Pancreas (tissue), 10 donors: ENCODE measurements at regions not wholly inside any gene's neighbourhood (a gene's known extent, or its start where the extent isn't known, plus 50 kb on each side); places are given as distances from the start of the nearest gene placed in this dataset.

Experiments
- ATAC-seq, 4 donors: fragments of 200-7000 bp; cut with Tn5 transposase; one replicate each; pipeline versions ENCODE4 v1.8.0 to v1.9.1; 2020; ENCODE audit warnings: mild to moderate bottlenecking in 4 of 4, moderate library complexity in 4 of 4
- DNase-seq, 6 donors: peaks; one replicate each; pipeline ENCODE4 v3.0.0-alpha.2; 2020
- FAIRE-seq: peaks from 2 replicates; lab custom pipeline; 2012; peaks lifted over from hg19 to GRCh38; lab: Jason Lieb, UNC
- H3K27ac ChIP-seq, 4 donors: fragments of 200-600 bp; sonication (generic); 1 replicate in 3 of 4; 2 replicates in 1 of 4; pipeline versions ENCODE4 v1.5.0 to v1.8.0; 2020
- H3K27me3 ChIP-seq, 4 donors: fragments of 200-600 bp; one replicate each; pipeline ENCODE4 v1.8.0; 2021
- H3K36me3 ChIP-seq, 3 donors: fragments of 200-600 bp; sonication (generic) in 1 of 3; one replicate each; pipeline versions ENCODE4 v1.5.0 to v1.8.0; 2020 to 2021
- H3K4me1 ChIP-seq, 3 donors: fragments of 200-600 bp; one replicate each; pipeline ENCODE4 v1.8.0; 2021
- H3K4me3 ChIP-seq, 4 donors: fragments of 200-600 bp; sonication (generic) in 2 of 4; one replicate each; pipeline versions ENCODE4 v1.5.0 to v1.8.0; 2020 to 2021
- H3K9me3 ChIP-seq, 4 donors: fragments of 200-600 bp; one replicate each; pipeline ENCODE4 v1.8.0; 2021
- WGBS, 2 donors: extraction: QIAGEN DNeasy Blood & Tissue Kit; methylation state at CpG; one replicate each; pipeline ENCODE4 v1.1.7; 2013; 5-methylcytosine and 5-hydroxymethylcytosine counted together
- intact Hi-C, 3 donors: fragments of 100-400 bp; cut with DNase I; formaldehyde crosslinking; loops; one replicate each; pipeline versions ENCODE4 v1.11.1 to v1.14.2; 2022
- TF ChIP-seq, protein P1 (sequence below), 4 donors: fragments of 200-600 bp; sonication (generic) in 3 of 4; IDR thresholded peaks; one replicate each; pipeline versions ENCODE4 v1.5.0 to v1.8.0; 2021; ENCODE audit warnings: antibody characterized with exemption in 4 of 4
- donor health status: healthy with polysubstance abuse.
- donor health status: DM: no; HTN: no; CAD: no; lungs with moderate emphysema.
- donor health status: DM: no; HTN: no; CAD: no.
- donor health status: control.
- donor health status: control.
- donor health status: Bipolar disorder and iron deficiency.
- donor health status: DM: yes; HTN: yes; CAD: no.
- donor health status: DM: no; HTN: no; CAD: no.
- donor health status: DM: no; HTN: no; CAD: no.
- donor health status: DM: yes; HTN: yes; CAD: no.

DNA sequence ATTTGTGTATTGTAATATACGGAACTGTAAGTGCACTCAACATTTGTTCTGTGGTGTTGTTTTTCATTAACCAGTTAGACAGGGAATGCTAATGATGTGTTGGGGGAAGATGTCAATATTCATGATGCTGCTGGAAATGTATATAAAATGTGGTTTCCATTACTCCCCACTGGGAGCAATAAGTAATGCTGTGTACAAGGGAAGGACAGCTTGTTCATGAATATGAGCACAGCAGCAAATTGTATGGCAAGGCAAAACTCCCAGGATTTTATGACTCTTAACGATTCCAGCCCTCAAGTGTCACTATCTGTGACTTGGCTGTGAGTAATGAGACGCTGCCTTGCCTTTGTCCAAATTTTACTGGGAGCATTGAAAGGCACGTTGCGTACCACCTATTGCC is 312.4 kb upstream of the DDX18 start:
- H3K27me3 ChIP-seq, result no peaks in the 10 kb centered on the region
- H3K27ac ChIP-seq, result no peak overlapping the region
- ATAC-seq, result no peak
- intact Hi-C loops, result no loop called here
- TF ChIP-seq, protein P1, sequence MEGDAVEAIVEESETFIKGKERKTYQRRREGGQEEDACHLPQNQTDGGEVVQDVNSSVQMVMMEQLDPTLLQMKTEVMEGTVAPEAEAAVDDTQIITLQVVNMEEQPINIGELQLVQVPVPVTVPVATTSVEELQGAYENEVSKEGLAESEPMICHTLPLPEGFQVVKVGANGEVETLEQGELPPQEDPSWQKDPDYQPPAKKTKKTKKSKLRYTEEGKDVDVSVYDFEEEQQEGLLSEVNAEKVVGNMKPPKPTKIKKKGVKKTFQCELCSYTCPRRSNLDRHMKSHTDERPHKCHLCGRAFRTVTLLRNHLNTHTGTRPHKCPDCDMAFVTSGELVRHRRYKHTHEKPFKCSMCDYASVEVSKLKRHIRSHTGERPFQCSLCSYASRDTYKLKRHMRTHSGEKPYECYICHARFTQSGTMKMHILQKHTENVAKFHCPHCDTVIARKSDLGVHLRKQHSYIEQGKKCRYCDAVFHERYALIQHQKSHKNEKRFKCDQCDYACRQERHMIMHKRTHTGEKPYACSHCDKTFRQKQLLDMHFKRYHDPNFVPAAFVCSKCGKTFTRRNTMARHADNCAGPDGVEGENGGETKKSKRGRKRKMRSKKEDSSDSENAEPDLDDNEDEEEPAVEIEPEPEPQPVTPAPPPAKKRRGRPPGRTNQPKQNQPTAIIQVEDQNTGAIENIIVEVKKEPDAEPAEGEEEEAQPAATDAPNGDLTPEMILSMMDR (IDR thresholded peaks at IDR 0.05), result no peak
- no peak for DNase-seq
- H3K9me3 ChIP-seq, result no peaks in the 10 kb centered on the region
- no peaks in the 10 kb centered on the region for H3K4me1 ChIP-seq
- no peak for FAIRE-seq
- no peak overlapping the region for H3K4me3 ChIP-seq
- no peaks in the 10 kb centered on the region for H3K36me3 ChIP-seq
- WGBS, 2 donors, result 48 to 52% methylated on average over 5 of the region's 5 CpGs

GRCh38 chr2:117512307-117512706 is 302.2 kb upstream of the DDX18 start:
- intact Hi-C loops, result no loop called here
- Histone ChIP-seq H3K27me3 (no peaks in the 10 kb centered on the region), H3K4me3 (no peak overlapping the region), H3K4me1 (no peaks in the 10 kb centered on the region), H3K36me3 (no peaks in the 10 kb centered on the region), H3K27ac (no peak overlapping the region), H3K9me3 (no peaks in the 10 kb centered on the region)
- TF ChIP-seq, protein P1 (IDR thresholded peaks at IDR 0.05), result no peak
- DNase-seq (no peak), FAIRE-seq (no peak), ATAC-seq (no peak)
- WGBS, 2 donors, result 80 to 86% methylated on average over 2 of the region's 2 CpGs

DNA sequence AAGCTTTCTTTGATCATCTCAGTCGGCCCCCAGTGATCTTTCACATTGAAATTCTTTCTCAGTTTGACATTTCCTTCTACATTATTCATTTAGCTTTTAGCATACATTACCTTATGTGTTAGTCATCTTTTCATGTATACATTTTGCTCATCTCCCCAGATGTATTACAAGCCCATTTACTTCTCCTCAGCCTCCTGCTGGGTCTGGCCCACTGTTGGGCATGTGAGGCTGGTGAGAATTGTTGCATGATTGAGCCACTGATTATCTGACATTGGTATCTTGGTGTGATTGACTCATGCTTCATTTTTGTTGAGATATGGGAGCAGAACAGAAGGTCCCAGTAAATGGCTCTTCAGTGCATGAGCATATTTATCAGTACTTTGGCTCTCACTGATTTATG is 300.1 kb upstream of the DDX18 start:
- Histone ChIP-seq H3K4me1 (no peaks in the 10 kb centered on the region), H3K27me3 (no peaks in the 10 kb centered on the region), H3K9me3 (no peaks in the 10 kb centered on the region), H3K36me3 (no peaks in the 10 kb centered on the region), H3K4me3 (no peak overlapping the region), H3K27ac (no peak overlapping the region)
- FAIRE-seq, result no peak
- DNase-seq, result no peak
- TF ChIP-seq, protein P1 (IDR thresholded peaks at IDR 0.05), result no peak
- intact Hi-C loops, result no loop called here
- ATAC-seq, result no peak
- 37 to 54% methylated on average over 1 of the region's 1 CpG for WGBS, 2 donors

GRCh38 chr2:117519238-117519637 is 295.3 kb upstream of the DDX18 start:
- DNase-seq (no peak), FAIRE-seq (no peak), ATAC-seq (no peak)
- Histone ChIP-seq H3K4me1 (peaks cover 0 to 4% (median 4%) of the 10 kb centered on the region in 3 donors), H3K27me3 (no peaks in the 10 kb centered on the region), H3K36me3 (no peaks in the 10 kb centered on the region), H3K4me3 (no peak overlapping the region), H3K27ac (no peak overlapping the region), H3K9me3 (no peaks in the 10 kb centered on the region)
- TF ChIP-seq, protein P1 (IDR thresholded peaks at IDR 0.05), result no peak
- WGBS, 2 donors, result 9 to 10% methylated on average over 1 of the region's 1 CpG
- intact Hi-C loops, result no loop called here

GRCh38 chr2:117519721-117520120 is 294.8 kb upstream of the DDX18 start:
- ATAC-seq (no peak), FAIRE-seq (no peak), DNase-seq (no peak)
- TF ChIP-seq, protein P1 (IDR thresholded peaks at IDR 0.05), result no peak
- H3K27me3 ChIP-seq, result no peaks in the 10 kb centered on the region
- H3K4me1 ChIP-seq, result peaks cover 0 to 4% (median 4%) of the 10 kb centered on the region in 3 donors
- no peak overlapping the region for H3K4me3 ChIP-seq
- H3K27ac ChIP-seq, result no peak overlapping the region
- no peaks in the 10 kb centered on the region for H3K9me3 ChIP-seq
- intact Hi-C loops, result no loop called here
- no peaks in the 10 kb centered on the region for H3K36me3 ChIP-seq
